ENCODE measurements at regions not wholly inside any gene's neighbourhood (a gene's known extent, or its start where the extent isn't known, plus 50 kb on each side); places are given as distances from the start of the nearest gene placed in this dataset.

DNA sequence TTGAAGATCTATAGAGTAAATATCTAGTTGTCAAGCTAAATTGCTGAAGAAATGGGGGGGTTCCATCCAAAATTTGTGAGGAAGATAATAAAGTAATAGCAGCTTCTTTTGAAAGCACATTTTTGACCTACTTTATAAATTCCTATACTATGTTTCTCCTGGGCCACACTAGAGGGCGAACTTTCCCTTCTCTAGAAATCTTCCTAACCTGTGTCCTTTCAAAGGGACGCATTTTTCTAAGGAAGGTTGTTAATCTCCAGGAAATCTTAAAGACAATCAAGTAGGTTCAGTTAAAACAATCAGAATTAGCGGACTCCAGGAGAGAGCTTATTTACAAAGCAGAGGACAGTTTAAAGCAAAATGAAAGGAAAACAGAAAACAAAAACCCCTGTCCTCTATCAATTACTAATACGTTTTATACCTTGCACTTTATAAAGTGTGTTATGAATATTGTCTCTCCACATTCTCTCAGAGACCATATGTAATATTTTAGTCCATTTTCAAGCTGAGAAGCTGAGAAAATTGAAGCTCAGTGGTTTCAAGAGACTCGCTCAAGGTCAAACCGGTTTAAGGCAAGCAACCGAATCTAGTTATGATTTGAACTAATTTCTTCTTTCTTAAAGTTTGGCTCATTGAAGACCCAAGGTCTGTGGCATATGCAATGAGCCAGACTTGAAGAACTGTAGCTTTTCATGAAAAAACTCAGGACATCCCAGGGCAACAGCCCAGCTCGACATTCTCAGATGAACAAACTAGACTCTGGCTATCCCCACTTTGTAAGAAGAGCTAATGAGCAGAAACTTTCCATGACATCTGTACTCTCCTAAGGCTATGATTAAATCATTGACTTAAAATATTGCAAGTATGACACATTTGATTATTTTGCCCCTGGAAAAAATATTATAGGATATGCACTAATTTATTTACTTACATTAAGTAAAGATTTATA lies 273.6 kb downstream of the PAX3 start:
- Histone ChIP-seq H4K20me1 (ENCODE audit: insufficient read depth) (no peaks in the 10 kb centered on the region), H3K27me3 (ENCODE audit: insufficient read depth) (no peaks in the 10 kb centered on the region; the same call in 1 of the 2 replicates), H3K4me2 (no peak overlapping the region), H3K79me2 (ENCODE audit: insufficient read depth) (no peaks in the 10 kb centered on the region), H3K9me3 (no peaks in the 10 kb centered on the region), H3K9me2 (no peaks in the 10 kb centered on the region), H3F3A (replicated peaks; ENCODE audit: insufficient read depth) (no peaks in the 10 kb centered on the region), H2AFZ (ENCODE audit: low read depth) (no peak overlapping the region), H3K36me3 (replicated peaks in 1 of 2; ENCODE audit: control insufficient read depth in 1 of 2, insufficient read depth in 2 of 2, low read length in 1 of 2) (no peaks in the 10 kb centered on the region), H3K9ac (no peak overlapping the region), H3K4me1 (ENCODE audit: control insufficient read depth in 1 of 2, insufficient read depth in 2 of 2, low read depth in 1 of 2, low read length in 1 of 2) (no peaks in the 10 kb centered on the region), H3K27ac (ENCODE audit: low read depth in 2 of 2, low read length in 1 of 2) (no peak overlapping the region), H3K4me3 (ENCODE audit: low read depth in 2 of 2, low read length in 1 of 2) (no peak overlapping the region; a peak in 1 of 4 replicates)
- 40% methylated on average over 8 of the region's 8 CpGs for WGBS (ENCODE audit: low lambda C conversion rate)
- TF ChIP-seq, protein P1, sequence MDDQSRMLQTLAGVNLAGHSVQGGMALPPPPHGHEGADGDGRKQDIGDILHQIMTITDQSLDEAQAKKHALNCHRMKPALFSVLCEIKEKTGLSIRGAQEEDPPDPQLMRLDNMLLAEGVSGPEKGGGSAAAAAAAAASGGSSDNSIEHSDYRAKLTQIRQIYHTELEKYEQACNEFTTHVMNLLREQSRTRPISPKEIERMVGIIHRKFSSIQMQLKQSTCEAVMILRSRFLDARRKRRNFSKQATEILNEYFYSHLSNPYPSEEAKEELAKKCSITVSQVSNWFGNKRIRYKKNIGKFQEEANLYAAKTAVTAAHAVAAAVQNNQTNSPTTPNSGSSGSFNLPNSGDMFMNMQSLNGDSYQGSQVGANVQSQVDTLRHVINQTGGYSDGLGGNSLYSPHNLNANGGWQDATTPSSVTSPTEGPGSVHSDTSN (IDR thresholded peaks at IDR 0.05): no peak
- TF ChIP-seq, protein P2, sequence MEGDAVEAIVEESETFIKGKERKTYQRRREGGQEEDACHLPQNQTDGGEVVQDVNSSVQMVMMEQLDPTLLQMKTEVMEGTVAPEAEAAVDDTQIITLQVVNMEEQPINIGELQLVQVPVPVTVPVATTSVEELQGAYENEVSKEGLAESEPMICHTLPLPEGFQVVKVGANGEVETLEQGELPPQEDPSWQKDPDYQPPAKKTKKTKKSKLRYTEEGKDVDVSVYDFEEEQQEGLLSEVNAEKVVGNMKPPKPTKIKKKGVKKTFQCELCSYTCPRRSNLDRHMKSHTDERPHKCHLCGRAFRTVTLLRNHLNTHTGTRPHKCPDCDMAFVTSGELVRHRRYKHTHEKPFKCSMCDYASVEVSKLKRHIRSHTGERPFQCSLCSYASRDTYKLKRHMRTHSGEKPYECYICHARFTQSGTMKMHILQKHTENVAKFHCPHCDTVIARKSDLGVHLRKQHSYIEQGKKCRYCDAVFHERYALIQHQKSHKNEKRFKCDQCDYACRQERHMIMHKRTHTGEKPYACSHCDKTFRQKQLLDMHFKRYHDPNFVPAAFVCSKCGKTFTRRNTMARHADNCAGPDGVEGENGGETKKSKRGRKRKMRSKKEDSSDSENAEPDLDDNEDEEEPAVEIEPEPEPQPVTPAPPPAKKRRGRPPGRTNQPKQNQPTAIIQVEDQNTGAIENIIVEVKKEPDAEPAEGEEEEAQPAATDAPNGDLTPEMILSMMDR (IDR thresholded peaks at IDR 0.05): peak; percentile 77
- no peak for TF ChIP-seq EP300 (IDR thresholded peaks at IDR 0.05; ENCODE audit: borderline replicate concordance in 1 of 2, low read depth in 1 of 2, low read length in 1 of 2)
- TF ChIP-seq ELF1 (IDR thresholded peaks at IDR 0.05): no peak
- TF ChIP-seq NFIC (IDR thresholded peaks at IDR 0.05; ENCODE audit: borderline replicate concordance): no peak
- peak; percentile 64 for TF ChIP-seq RAD21 (IDR thresholded peaks at IDR 0.05; ENCODE audit: low read length)
- ChIA-PET CTCF (interaction anchor here (0.6 to 3.3 kb wide), 28 partner anchors 9 to 661 kb away, joined by 3 to 26 read pairs (median 3); no protein-coding TSS in a partner anchor), POLR2A (no interaction called here)
- DNase-seq: peak; percentile 8

DNA sequence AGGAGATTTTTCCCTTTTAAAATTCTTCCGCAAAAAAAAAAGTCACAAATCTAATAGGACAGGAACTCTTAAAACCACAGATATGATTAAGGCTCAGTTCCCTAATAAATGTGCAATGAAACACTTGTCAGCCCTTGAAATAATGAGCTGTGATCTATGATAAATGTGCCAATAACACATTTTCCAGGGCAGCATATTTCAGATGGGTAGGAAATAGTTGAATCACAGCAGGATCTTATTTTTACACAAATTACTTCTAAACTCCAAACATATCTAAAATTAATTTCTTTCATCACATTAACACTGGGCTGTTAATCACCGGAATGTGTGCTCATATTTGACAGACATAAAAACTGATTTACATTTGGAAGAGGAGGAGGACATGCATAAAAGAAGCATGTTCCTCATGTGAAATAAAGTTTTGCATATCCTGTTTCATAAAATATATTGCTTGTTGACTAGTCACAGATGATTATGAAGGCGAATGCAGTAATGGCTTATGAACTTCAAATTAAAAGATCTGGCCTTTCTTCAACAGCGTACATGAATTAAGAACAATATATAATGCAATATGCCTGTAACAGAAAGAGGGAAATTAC lies 281.4 kb downstream of the PAX3 start:
- POLR2A ChIA-PET: no interaction called here
- 23% methylated on average over 4 of the region's 4 CpGs for WGBS (ENCODE audit: low lambda C conversion rate)

More for the DNA sequence above, 281.4 kb downstream of the PAX3 start:
- H3K9me3 ChIP-seq: no peaks in the 10 kb centered on the region
- H3K36me3 ChIP-seq (replicated peaks in 1 of 2; ENCODE audit: control insufficient read depth in 1 of 2, insufficient read depth in 2 of 2, low read length in 1 of 2): no peaks in the 10 kb centered on the region
- no peak overlapping the region for H2AFZ ChIP-seq (ENCODE audit: low read depth)
- H3K9ac ChIP-seq: no peak overlapping the region
- H3K27ac ChIP-seq (ENCODE audit: low read depth in 2 of 2, low read length in 1 of 2): no peak overlapping the region
- TF ChIP-seq MXI1 (IDR thresholded peaks at IDR 0.05; ENCODE audit: low read depth, low read length) (no peak), CHD2 (IDR thresholded peaks at IDR 0.05; ENCODE audit: low read length, partially characterized antibody) (no peak), TEAD4 (IDR thresholded peaks at IDR 0.05; ENCODE audit: borderline replicate concordance, insufficient read depth) (no peak), FOXM1 (IDR thresholded peaks at IDR 0.05; ENCODE audit: low read depth) (no peak), RFX5 (IDR thresholded peaks at IDR 0.05; ENCODE audit: low read length) (no peak), JUND (IDR thresholded peaks at IDR 0.05) (no peak), SIN3A (IDR thresholded peaks at IDR 0.05; ENCODE audit: borderline replicate concordance, low read depth, low read length) (no peak), RCOR1 (IDR thresholded peaks at IDR 0.05; ENCODE audit: low read length) (no peak)
- TF ChIP-seq, protein P3, sequence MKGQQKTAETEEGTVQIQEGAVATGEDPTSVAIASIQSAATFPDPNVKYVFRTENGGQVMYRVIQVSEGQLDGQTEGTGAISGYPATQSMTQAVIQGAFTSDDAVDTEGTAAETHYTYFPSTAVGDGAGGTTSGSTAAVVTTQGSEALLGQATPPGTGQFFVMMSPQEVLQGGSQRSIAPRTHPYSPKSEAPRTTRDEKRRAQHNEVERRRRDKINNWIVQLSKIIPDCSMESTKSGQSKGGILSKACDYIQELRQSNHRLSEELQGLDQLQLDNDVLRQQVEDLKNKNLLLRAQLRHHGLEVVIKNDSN (IDR thresholded peaks at IDR 0.05; ENCODE audit: borderline replicate concordance, low read depth): no peak
- TF ChIP-seq, protein P4, sequence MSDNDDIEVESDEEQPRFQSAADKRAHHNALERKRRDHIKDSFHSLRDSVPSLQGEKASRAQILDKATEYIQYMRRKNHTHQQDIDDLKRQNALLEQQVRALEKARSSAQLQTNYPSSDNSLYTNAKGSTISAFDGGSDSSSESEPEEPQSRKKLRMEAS (IDR thresholded peaks at IDR 0.05; ENCODE audit: low read depth): no peak
- H3K4me2 ChIP-seq: no peak overlapping the region
- CTCF ChIA-PET: interaction anchor here (2.0 kb wide), 1 partner anchor 7 kb away, joined by 6 read pairs; no protein-coding TSS in a partner anchor
- no peaks in the 10 kb centered on the region for H3F3A ChIP-seq (replicated peaks; ENCODE audit: insufficient read depth)
- no peaks in the 10 kb centered on the region for H3K79me2 ChIP-seq (ENCODE audit: insufficient read depth)
- no peaks in the 10 kb centered on the region for H3K27me3 ChIP-seq (ENCODE audit: insufficient read depth)
- H3K4me3 ChIP-seq (ENCODE audit: low read depth in 2 of 2, low read length in 1 of 2): no peak overlapping the region
- DNase-seq: no peak
- H3K9me2 ChIP-seq: no peaks in the 10 kb centered on the region
- H3K4me1 ChIP-seq (ENCODE audit: control insufficient read depth in 1 of 2, insufficient read depth in 2 of 2, low read depth in 1 of 2, low read length in 1 of 2): no peaks in the 10 kb centered on the region; a peak in 1 of 4 replicates
- H4K20me1 ChIP-seq (ENCODE audit: insufficient read depth): no peaks in the 10 kb centered on the region
